MM.1S (cell line): ENCODE measurements at regions not wholly inside any gene's neighbourhood (a gene's known extent, or its start where the extent isn't known, plus 50 kb on each side); places are given as distances from the start of the nearest gene placed in this dataset.

Experiments
- DNase-seq: peaks from one replicate; pipeline ENCODE4 v3.0.0-alpha.2; 2015
- H2AFZ ChIP-seq: fragments of 300-600 bp; sonication (generic); 2 replicates; pipeline ENCODE4 v1.6.0; 2016; ENCODE audit warnings: antibody characterized with exemption, low read length
- H3F3A ChIP-seq: fragments of 300-600 bp; sonication (generic); 2 replicates; pipeline ENCODE4 v1.6.1; 2016; ENCODE audit warnings: mild to moderate bottlenecking, antibody characterized with exemption, low read length, moderate library complexity, mixed read lengths; ENCODE audit not compliant: insufficient read depth
- H3K27ac ChIP-seq: fragments of 300-600 bp; sonication (generic); 2 replicates; pipeline ENCODE4 v1.5.1; 2016; ENCODE audit warnings: mild to moderate bottlenecking, low read length
- H3K27me3 ChIP-seq: fragments of 300-600 bp; sonication (generic); replicated peaks from 2 replicates; pipeline ENCODE4 v1.6.0; 2016; ENCODE audit warnings: low read length; ENCODE audit not compliant: insufficient read depth
- H3K36me3 ChIP-seq: fragments of 300-600 bp; sonication (generic); replicated peaks from 2 replicates; pipeline ENCODE4 v1.6.1; 2016; ENCODE audit warnings: mild to moderate bottlenecking, low read length, mixed read lengths; ENCODE audit not compliant: insufficient read depth
- H3K4me1 ChIP-seq: fragments of 300-600 bp; sonication (generic); 2 replicates; pipeline ENCODE4 v1.6.1; 2016; ENCODE audit warnings: low read length, mixed read lengths
- H3K4me2 ChIP-seq: fragments of 300-600 bp; sonication (generic); 2 replicates; pipeline ENCODE4 v1.6.0; 2016; ENCODE audit warnings: low read depth, low read length
- H3K4me3 ChIP-seq: fragments of 300-600 bp; sonication (generic); 2 replicates; pipeline ENCODE4 v1.5.1; 2016; ENCODE audit warnings: low read length, mixed read lengths
- H3K79me2 ChIP-seq: fragments of 300-600 bp; sonication (generic); 2 replicates; pipeline ENCODE4 v1.6.1; 2016; ENCODE audit warnings: mixed run types, low read length, mixed read lengths
- H3K9ac ChIP-seq: fragments of 300-600 bp; sonication (generic); 2 replicates; pipeline ENCODE4 v1.6.1; 2016; ENCODE audit warnings: low read length, mixed read lengths
- H3K9me2 ChIP-seq: fragments of 300-600 bp; sonication (generic); replicated peaks from 2 replicates; pipeline ENCODE4 v1.6.1; 2016; ENCODE audit warnings: mild to moderate bottlenecking, low read length, mixed read lengths; ENCODE audit not compliant: insufficient read depth
- H3K9me3 ChIP-seq: fragments of 300-600 bp; sonication (generic); replicated peaks from 2 replicates; pipeline ENCODE4 v1.6.1; 2016; ENCODE audit warnings: mild to moderate bottlenecking, low read length, mixed read lengths; ENCODE audit not compliant: insufficient read depth
- H4K20me1 ChIP-seq: fragments of 300-600 bp; sonication (generic); 2 replicates; pipeline ENCODE4 v1.6.1; 2016; ENCODE audit warnings: mild to moderate bottlenecking, low read length, moderate library complexity, mixed read lengths; ENCODE audit not compliant: insufficient read depth
- EZH2 ChIP-seq: fragments of 300-600 bp; sonication (generic); optimal IDR thresholded peaks from 2 replicates; pipeline ENCODE3; 2017; ENCODE audit warnings: low read depth, mild to moderate bottlenecking, antibody characterized with exemption, low read length, mixed read lengths
- EZH2phosphoT487 ChIP-seq: fragments of 300-600 bp; sonication (generic); IDR thresholded peaks from 2 replicates; pipeline ENCODE4 v1.6.1; 2018; ENCODE audit warnings: antibody characterized with exemption, low read length
- TF ChIP-seq, protein P1 (sequence below): fragments of 300-600 bp; sonication (generic); IDR thresholded peaks from 2 replicates; pipeline ENCODE4 v1.5.1; 2016; ENCODE audit warnings: antibody characterized with exemption, low read length, mixed read lengths

- H2AFZ ChIP-seq = no peak overlapping the region
- no peaks in the 10 kb centered on the region for H3F3A ChIP-seq
- no peaks in the 10 kb centered on the region for H4K20me1 ChIP-seq
- no peaks in the 10 kb centered on the region for H3K9me3 ChIP-seq
- H3K27me3 ChIP-seq = no peaks in the 10 kb centered on the region
- no peak overlapping the region for H3K9ac ChIP-seq
- no peaks in the 10 kb centered on the region for H3K9me2 ChIP-seq
- no peak overlapping the region for H3K27ac ChIP-seq
- H3K4me1 ChIP-seq = peaks cover 5% of the 10 kb centered on the region; the same call in 1 of the 2 replicates
- DNase-seq = no peak
- H3K4me2 ChIP-seq = no peak overlapping the region
- no peaks in the 10 kb centered on the region for H3K36me3 ChIP-seq
- no peak for TF ChIP-seq EZH2phosphoT487
- TF ChIP-seq, protein P1, sequence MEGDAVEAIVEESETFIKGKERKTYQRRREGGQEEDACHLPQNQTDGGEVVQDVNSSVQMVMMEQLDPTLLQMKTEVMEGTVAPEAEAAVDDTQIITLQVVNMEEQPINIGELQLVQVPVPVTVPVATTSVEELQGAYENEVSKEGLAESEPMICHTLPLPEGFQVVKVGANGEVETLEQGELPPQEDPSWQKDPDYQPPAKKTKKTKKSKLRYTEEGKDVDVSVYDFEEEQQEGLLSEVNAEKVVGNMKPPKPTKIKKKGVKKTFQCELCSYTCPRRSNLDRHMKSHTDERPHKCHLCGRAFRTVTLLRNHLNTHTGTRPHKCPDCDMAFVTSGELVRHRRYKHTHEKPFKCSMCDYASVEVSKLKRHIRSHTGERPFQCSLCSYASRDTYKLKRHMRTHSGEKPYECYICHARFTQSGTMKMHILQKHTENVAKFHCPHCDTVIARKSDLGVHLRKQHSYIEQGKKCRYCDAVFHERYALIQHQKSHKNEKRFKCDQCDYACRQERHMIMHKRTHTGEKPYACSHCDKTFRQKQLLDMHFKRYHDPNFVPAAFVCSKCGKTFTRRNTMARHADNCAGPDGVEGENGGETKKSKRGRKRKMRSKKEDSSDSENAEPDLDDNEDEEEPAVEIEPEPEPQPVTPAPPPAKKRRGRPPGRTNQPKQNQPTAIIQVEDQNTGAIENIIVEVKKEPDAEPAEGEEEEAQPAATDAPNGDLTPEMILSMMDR = no peak
- TF ChIP-seq EZH2 = no peak
- no peak overlapping the region for H3K4me3 ChIP-seq
- H3K79me2 ChIP-seq = no peaks in the 10 kb centered on the region
These were observed 125.3 kb upstream of the AKIRIN2 start for GRCh38 chr6:87827346-87827745.

DNA sequence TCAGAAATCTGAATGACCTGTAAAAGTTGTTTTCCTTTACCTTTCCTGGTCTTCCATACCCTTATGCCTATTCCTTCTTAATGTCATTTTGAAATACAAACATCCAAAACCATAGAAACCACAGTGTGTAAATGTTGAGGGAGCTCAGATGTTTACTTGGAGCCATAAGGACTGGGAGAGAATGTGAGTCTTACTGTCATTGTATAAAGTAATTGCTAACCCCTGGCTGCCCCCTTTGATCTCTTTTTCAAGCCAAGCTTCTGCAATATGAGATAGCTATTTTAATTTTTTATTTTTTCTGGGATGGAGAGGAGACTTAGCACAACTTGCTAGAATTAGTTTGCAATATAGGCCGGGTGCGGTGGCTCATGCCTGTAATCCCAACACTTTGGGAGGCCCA lies 124.4 kb upstream of the AKIRIN2 start:
- Histone ChIP-seq H3F3A (no peaks in the 10 kb centered on the region), H3K79me2 (no peaks in the 10 kb centered on the region), H3K27ac (no peak overlapping the region), H2AFZ (no peak overlapping the region), H4K20me1 (no peaks in the 10 kb centered on the region), H3K9me3 (no peaks in the 10 kb centered on the region), H3K4me3 (no peak overlapping the region), H3K9me2 (no peaks in the 10 kb centered on the region), H3K4me1 (peaks cover 4% of the 10 kb centered on the region; the same call in 1 of the 2 replicates), H3K36me3 (no peaks in the 10 kb centered on the region), H3K9ac (no peak overlapping the region), H3K27me3 (no peaks in the 10 kb centered on the region), H3K4me2 (no peak overlapping the region)
- no peak for TF ChIP-seq EZH2phosphoT487
- TF ChIP-seq, protein P1 = no peak
- no peak for TF ChIP-seq EZH2
- no peak for DNase-seq

GRCh38 chr6:87825821-87826221 lies 123.8 kb upstream of the AKIRIN2 start:
- Histone ChIP-seq H3K27me3 (no peaks in the 10 kb centered on the region), H3K9ac (no peak overlapping the region), H3K36me3 (no peaks in the 10 kb centered on the region), H3K79me2 (no peaks in the 10 kb centered on the region), H3K9me2 (no peaks in the 10 kb centered on the region), H3K4me2 (no peak overlapping the region), H3K9me3 (no peaks in the 10 kb centered on the region), H4K20me1 (no peaks in the 10 kb centered on the region), H3F3A (no peaks in the 10 kb centered on the region), H3K27ac (no peak overlapping the region), H2AFZ (no peak overlapping the region), H3K4me3 (no peak overlapping the region), H3K4me1 (peaks cover 4% of the 10 kb centered on the region; the same call in 1 of the 2 replicates)
- DNase-seq = no peak
- no peak for TF ChIP-seq EZH2
- no peak for TF ChIP-seq EZH2phosphoT487
- TF ChIP-seq, protein P1 = no peak
